MM.1S (cell line): ENCODE measurements at regions not wholly inside any gene's neighbourhood (a gene's known extent, or its start where the extent isn't known, plus 50 kb on each side); places are given as distances from the start of the nearest gene placed in this dataset.

Experiments
- CTCF ChIP-seq: fragments of 300-600 bp; sonication (generic); IDR thresholded peaks from 2 replicates; pipeline ENCODE4 v1.5.1; 2016; ENCODE audit warnings: antibody characterized with exemption, low read length, mixed read lengths
- EZH2 ChIP-seq: fragments of 300-600 bp; sonication (generic); optimal IDR thresholded peaks from 2 replicates; pipeline ENCODE3; 2017; ENCODE audit warnings: low read depth, mild to moderate bottlenecking, antibody characterized with exemption, low read length, mixed read lengths
- EZH2phosphoT487 ChIP-seq: fragments of 300-600 bp; sonication (generic); IDR thresholded peaks from 2 replicates; pipeline ENCODE4 v1.6.1; 2018; ENCODE audit warnings: antibody characterized with exemption, low read length

GRCh38 chr11:71086687-71087258 lies 165.6 kb downstream of the SHANK2 start:
- peak; percentile 39 for TF ChIP-seq CTCF
- no peak for TF ChIP-seq EZH2
- TF ChIP-seq EZH2phosphoT487, result no peak
